ENCODE measurements at regions not wholly inside any gene's neighbourhood (a gene's known extent, or its start where the extent isn't known, plus 50 kb on each side); places are given as distances from the start of the nearest gene placed in this dataset.

GRCh38 chr7:115338016-115338415 lies 416.1 kb downstream of the MDFIC start:
- DNase-seq (ENCODE audit: low spot score) (no peak), ATAC-seq (no peak)
- Mint-ChIP-seq H3K27me3 (ENCODE audit: insufficient read depth, low read depth, poor library complexity) (no peaks in the 10 kb centered on the region), H3K9me3 (no peaks in the 10 kb centered on the region), H3K36me3 (ENCODE audit: low read depth) (no peaks in the 10 kb centered on the region), H3K27ac (no peak overlapping the region), H3K4me1 (no peaks in the 10 kb centered on the region), H3K4me3 (no peak overlapping the region)
- Histone ChIP-seq H3K27ac (ENCODE audit: low read depth) (no peak overlapping the region), H3K27me3 (ENCODE audit: insufficient read depth) (no peaks in the 10 kb centered on the region), H3K36me3 (ENCODE audit: insufficient read depth) (no peaks in the 10 kb centered on the region), H3K4me1 (ENCODE audit: insufficient read depth) (no peaks in the 10 kb centered on the region), H4K20me1 (replicated peaks; ENCODE audit: insufficient read depth) (no peaks in the 10 kb centered on the region), H3F3A (replicated peaks; ENCODE audit: low read depth) (no peaks in the 10 kb centered on the region), H3K4me2 (no peak overlapping the region), H3K79me2 (replicated peaks; ENCODE audit: insufficient read depth) (no peaks in the 10 kb centered on the region), H2AFZ (no peak overlapping the region), H3K4me3 (no peak overlapping the region), H3K9me2 (ENCODE audit: insufficient read depth) (no peaks in the 10 kb centered on the region)
- TF ChIP-seq ZNF462 (CRISPR knock-in tag; IDR thresholded peaks at IDR 0.05) (no peak), STAT1 (IDR thresholded peaks at IDR 0.05; ENCODE audit: unreplicated experiment) (no peak)

- no peak for ATAC-seq
- H3K9me3 Mint-ChIP-seq, result no peaks in the 10 kb centered on the region
Observed at GRCh38 chr7:115332691-115333090, 410.8 kb downstream of the MDFIC start.

More at GRCh38 chr7:115332691-115333090, 410.8 kb downstream of the MDFIC start:
- Histone ChIP-seq H3K9me2 (ENCODE audit: insufficient read depth) (no peaks in the 10 kb centered on the region), H3K4me1 (ENCODE audit: insufficient read depth) (no peaks in the 10 kb centered on the region), H3K79me2 (replicated peaks; ENCODE audit: insufficient read depth) (no peaks in the 10 kb centered on the region), H3K4me2 (no peak overlapping the region), H3K36me3 (ENCODE audit: insufficient read depth) (no peaks in the 10 kb centered on the region), H3F3A (replicated peaks; ENCODE audit: low read depth) (no peaks in the 10 kb centered on the region), H3K27me3 (ENCODE audit: insufficient read depth) (no peaks in the 10 kb centered on the region), H3K27ac (ENCODE audit: low read depth) (no peak overlapping the region), H4K20me1 (replicated peaks; ENCODE audit: insufficient read depth) (no peaks in the 10 kb centered on the region), H3K4me3 (no peak overlapping the region), H2AFZ (no peak overlapping the region)
- no peak for DNase-seq (ENCODE audit: low spot score)
- H3K27ac Mint-ChIP-seq, result no peak overlapping the region
- no peaks in the 10 kb centered on the region for H3K27me3 Mint-ChIP-seq (ENCODE audit: insufficient read depth, low read depth, poor library complexity)
- H3K4me1 Mint-ChIP-seq, result no peaks in the 10 kb centered on the region
- H3K4me3 Mint-ChIP-seq, result no peak overlapping the region
- no peaks in the 10 kb centered on the region for H3K36me3 Mint-ChIP-seq (ENCODE audit: low read depth)
- TF ChIP-seq EZH2 (IDR thresholded peaks at IDR 0.05; ENCODE audit: low read depth, unreplicated experiment) (no peak), JUNB (IDR thresholded peaks at IDR 0.05; ENCODE audit: unreplicated experiment) (no peak)
